ENCODE measurements at regions not wholly inside any gene's neighbourhood (a gene's known extent, or its start where the extent isn't known, plus 50 kb on each side); places are given as distances from the start of the nearest gene placed in this dataset.

GRCh38 chr5:2330325-2331130, 420.9 kb downstream of the IRX2 start:
- DNase-seq (ENCODE audit: low spot score), result no peak
- intact Hi-C loops (cut with DNase I), result no loop called here

DNA sequence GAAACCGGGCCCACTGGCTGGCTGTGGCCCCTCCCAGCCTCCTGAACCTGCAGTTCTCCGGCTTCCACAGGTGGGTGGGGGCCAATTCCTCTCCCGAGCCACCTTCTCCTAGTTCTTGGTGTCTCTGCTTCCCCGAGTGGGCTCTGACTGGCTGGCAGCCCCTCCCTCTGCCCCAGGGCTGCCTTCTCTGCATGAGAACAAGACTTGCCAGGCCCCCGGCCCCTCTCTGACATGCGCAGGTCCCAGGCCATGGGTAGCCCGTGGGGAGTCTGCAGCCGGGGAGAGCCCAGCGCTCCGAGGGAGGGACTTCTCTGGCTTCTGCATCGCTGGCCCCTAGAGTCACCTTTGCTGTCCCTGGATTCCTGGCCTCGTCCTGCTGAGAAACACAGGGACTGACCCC, 421.7 kb downstream of the IRX2 start:
- no peak for DNase-seq (ENCODE audit: low spot score)
- intact Hi-C loops (cut with DNase I), result no loop called here

DNA sequence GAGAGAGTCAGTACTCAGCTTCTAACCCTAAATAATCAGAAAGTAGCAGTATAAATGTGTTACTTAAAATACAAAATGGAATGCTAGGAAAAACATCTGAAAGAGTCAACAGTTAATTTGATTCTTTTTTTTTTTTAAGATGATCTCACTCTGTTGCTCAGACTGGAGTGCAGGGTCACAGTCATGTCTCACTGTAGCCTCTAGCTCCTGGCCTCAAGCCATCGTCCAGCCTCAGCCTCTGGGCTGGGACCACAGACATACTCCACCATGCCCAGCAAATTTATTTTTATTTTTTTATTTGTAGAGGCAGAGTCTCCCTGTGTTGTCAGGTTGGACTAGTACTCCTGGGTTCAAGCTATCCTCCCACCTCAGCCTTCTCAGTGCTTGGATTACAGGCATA, 424.9 kb downstream of the IRX2 start:
- no peak for DNase-seq (ENCODE audit: low spot score)
- intact Hi-C loops (cut with DNase I), result no loop called here

DNA sequence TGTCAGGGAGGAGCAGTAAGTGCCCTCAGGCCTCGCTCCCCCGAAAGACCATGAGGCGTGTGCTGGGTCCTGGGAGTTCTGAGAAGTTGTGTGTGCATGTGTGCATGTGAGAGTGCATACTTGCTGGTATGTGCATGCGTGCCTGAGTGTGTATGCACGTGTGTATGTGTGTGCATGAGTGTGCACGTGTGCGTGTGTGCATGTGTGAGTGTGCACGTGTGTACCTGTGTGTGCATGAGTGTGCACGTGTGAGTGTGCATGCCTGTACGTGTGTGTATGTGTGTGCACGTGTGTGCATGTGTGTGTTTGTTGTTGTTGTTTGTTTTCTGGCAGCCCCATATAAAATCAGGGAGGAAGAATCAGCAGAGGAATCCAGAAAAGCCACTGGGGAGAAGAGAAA, 426.7 kb downstream of the IRX2 start:
- intact Hi-C loops (cut with DNase I), result no loop called here

DNA sequence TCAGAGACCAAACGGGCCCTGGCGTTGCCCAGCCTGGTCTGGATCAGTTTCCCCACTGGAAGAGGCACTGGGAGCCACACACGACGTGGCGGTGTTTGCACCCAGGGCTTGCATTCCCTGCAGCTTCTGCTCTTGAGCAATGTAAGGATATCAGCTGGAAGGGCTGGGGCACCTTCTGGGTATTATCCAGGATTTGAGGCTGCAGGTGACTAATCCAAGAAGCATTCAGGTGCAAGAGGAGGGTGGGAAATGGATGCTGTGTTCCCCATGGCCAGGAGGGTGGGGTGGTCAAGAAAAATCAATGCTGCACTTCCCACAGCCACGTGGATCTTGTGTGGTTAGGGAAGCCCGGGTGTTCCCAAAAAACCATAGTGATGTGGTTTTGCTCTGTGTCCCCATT, 430.9 kb downstream of the IRX2 start:
- intact Hi-C loops (cut with DNase I), result no loop called here
- DNase-seq (ENCODE audit: low spot score), result no peak

More for the DNA sequence above, 426.7 kb downstream of the IRX2 start:
- DNase-seq (ENCODE audit: low spot score), result no peak

DNA sequence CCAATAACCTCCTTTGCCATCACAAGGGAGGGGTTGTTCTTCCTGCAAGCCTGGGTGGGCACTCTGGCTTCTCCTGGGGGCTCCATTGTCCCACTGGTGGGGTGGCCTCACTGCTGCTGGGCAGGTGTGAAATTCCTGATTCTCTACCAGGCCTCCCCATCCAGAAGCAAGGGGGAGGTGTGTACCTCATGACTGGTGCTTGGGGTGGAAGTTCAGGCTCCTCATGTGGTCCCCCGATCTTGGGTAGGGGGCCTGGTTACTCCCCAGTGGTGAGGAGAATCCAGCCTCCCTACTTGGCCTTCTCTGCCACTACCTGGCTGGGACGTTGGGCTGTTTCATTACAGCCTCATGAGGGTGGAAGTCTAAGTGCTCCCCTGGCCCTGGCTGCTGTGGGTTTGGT, 433.9 kb downstream of the IRX2 start:
- no peak for DNase-seq (ENCODE audit: low spot score)
- intact Hi-C loops (cut with DNase I), result no loop called here

GRCh38 chr5:2311851-2312250, 429.1 kb upstream of the IRX4 start:
- no peak for DNase-seq (ENCODE audit: low spot score)

DNA sequence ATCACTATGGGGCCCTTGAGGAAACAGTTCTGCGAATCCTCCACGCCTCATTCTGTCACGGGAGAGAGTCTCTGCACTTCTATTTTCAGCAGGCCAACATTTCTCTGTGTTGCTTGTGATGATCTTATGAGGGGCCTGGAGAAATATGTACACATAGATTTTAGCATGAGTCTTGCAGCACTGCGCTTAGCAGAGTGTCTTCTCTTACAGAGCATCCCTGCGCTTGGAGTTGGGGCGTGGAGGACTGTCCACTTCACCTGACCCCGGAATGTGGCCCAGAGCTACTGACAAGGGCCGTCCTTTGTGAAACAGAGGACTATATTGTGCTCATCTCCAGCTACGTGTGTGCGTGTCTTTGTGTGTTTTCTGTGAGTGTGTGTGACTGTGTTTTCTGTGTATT, 428.2 kb upstream of the IRX4 start:
- intact Hi-C loops (cut with DNase I), result no loop called here
- no peak for DNase-seq (ENCODE audit: low spot score)

More at GRCh38 chr5:2311851-2312250, 429.1 kb upstream of the IRX4 start:
- intact Hi-C loops (cut with DNase I), result no loop called here

- DNase-seq (ENCODE audit: low spot score), result no peak
- intact Hi-C loops (cut with DNase I), result no loop called here
These were observed 424.9 kb upstream of the IRX4 start for GRCh38 chr5:2307631-2308030.

- intact Hi-C loops (cut with DNase I), result no loop called here
- DNase-seq (ENCODE audit: low spot score), result no peak
These were observed 424.0 kb upstream of the IRX4 start for GRCh38 chr5:2306711-2307110.

GRCh38 chr5:2303431-2304100, 420.8 kb upstream of the IRX4 start:
- intact Hi-C loops (cut with DNase I), result no loop called here
- DNase-seq (ENCODE audit: low spot score), result no peak

DNA sequence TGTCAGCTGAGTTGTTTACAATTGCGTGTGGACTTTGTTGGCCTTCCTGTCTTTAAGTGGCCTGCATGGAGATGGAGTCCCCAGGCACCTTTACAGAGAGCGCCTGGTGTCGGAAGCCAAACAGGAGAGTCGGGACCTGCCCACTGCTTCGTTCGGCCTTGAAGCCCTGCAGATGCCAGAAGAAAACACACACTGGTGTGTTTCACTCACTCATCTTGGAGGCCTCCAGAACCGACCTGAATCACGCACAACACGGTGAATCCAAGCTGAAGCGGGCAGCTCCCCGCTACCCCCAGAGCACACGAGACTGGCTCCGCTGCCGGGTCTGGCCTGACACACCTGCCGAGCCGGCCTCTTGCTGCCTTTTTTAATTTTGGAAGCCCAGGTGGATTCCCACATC, 419.4 kb upstream of the IRX4 start:
- intact Hi-C loops (cut with DNase I), result no loop called here
- DNase-seq (ENCODE audit: low spot score), result no peak

GRCh38 chr5:2300861-2301574, 418.3 kb upstream of the IRX4 start:
- DNase-seq (ENCODE audit: low spot score), result no peak
- intact Hi-C loops (cut with DNase I), result no loop called here

DNA sequence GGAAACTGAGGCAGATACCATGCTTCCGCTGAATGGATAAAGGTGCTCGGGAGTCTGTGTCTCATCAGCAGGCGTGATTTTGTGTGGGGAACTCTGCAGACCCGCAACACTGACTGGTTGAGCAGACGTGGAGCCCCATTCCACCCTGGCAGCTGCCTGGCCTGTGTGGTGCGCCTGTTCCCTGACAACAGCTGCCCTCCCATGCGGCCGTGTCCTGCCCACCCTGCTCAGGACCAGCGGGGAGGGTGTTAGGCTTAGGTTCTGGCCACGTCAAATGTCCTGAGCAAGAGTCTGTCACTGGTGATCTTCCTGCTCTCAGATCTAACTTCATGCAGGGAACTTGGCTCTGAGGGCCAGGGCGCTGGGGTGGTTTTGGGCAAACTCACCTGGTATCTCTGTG, 417.7 kb upstream of the IRX4 start:
- DNase-seq (ENCODE audit: low spot score), result no peak
- intact Hi-C loops (cut with DNase I), result no loop called here

GRCh38 chr5:2299388-2300220, 416.9 kb upstream of the IRX4 start:
- DNase-seq (ENCODE audit: low spot score), result no peak
- intact Hi-C loops (cut with DNase I), result no loop called here

GRCh38 chr5:2298781-2299180, 416.1 kb upstream of the IRX4 start:
- intact Hi-C loops (cut with DNase I), result no loop called here
- no peak for DNase-seq (ENCODE audit: low spot score)

GRCh38 chr5:2297991-2298390, 415.3 kb upstream of the IRX4 start:
- intact Hi-C loops (cut with DNase I), result no loop called here
- DNase-seq (ENCODE audit: low spot score), result no peak

GRCh38 chr5:2295476-2295875, 412.8 kb upstream of the IRX4 start:
- intact Hi-C loops (cut with DNase I), result no loop called here
- DNase-seq (ENCODE audit: low spot score), result no peak

GRCh38 chr5:2293906-2294305, 411.2 kb upstream of the IRX4 start:
- DNase-seq (ENCODE audit: low spot score), result no peak
- intact Hi-C loops (cut with DNase I), result no loop called here

Measured in cardiac septum (tissue), 1 donor.